RWPE2 (cell line): ENCODE measurements at regions not wholly inside any gene's neighbourhood (a gene's known extent, or its start where the extent isn't known, plus 50 kb on each side); places are given as distances from the start of the nearest gene placed in this dataset.

Experiments used
- ATAC-seq: fragments of 200-7000 bp; cut with Tn5 transposase; 3 replicates; pipeline ENCODE4 v1.9.1; 2021; ENCODE audit warnings: low read depth
- DNase-seq: peaks from one replicate; pipeline ENCODE4 v3.0.0-alpha.2; 2020; ENCODE audit warnings: low spot score
- H3K27ac ChIP-seq: fragments of 450-650 bp; 2 replicates; pipeline ENCODE4 v1.5.1; 2017; ENCODE audit warnings: mild to moderate bottlenecking; ENCODE audit not compliant: poor library complexity, severe bottlenecking
- H3K27me3 ChIP-seq: fragments of 250-450 bp; sonication (Bioruptor Pico); 2 replicates; pipeline ENCODE4 v1.5.1; 2021; ENCODE audit warnings: mild to moderate bottlenecking, moderate library complexity; ENCODE audit not compliant: insufficient read depth, poor library complexity, severe bottlenecking
- H3K36me3 ChIP-seq: fragments of 250-450 bp; sonication (Bioruptor Pico); 2 replicates; pipeline ENCODE4 v1.5.1; 2020; ENCODE audit warnings: low read depth, mild to moderate bottlenecking, moderate library complexity
- H3K4me1 ChIP-seq: fragments of 250-450 bp; sonication (Bioruptor Pico); 2 replicates; pipeline ENCODE4 v1.5.1; 2021; ENCODE audit warnings: mild to moderate bottlenecking, moderate library complexity; ENCODE audit not compliant: insufficient read depth, poor library complexity, severe bottlenecking
- H3K4me3 ChIP-seq: fragments of 250-450 bp; sonication (Bioruptor Pico); 2 replicates; pipeline ENCODE4 v1.5.1; 2021; ENCODE audit warnings: mild to moderate bottlenecking, moderate library complexity; ENCODE audit not compliant: severe bottlenecking
- H3K9me3 ChIP-seq: fragments of 250-450 bp; sonication (Bioruptor Pico); 2 replicates; pipeline ENCODE4 v1.5.1; 2021; ENCODE audit warnings: mild to moderate bottlenecking, moderate library complexity; ENCODE audit not compliant: severe bottlenecking
- CTCF ChIP-seq: fragments of 450-650 bp; IDR thresholded peaks from one replicate; pipeline ENCODE4 v1.5.1; 2017; ENCODE audit warnings: mild to moderate bottlenecking, moderate library complexity; ENCODE audit not compliant: poor library complexity, severe bottlenecking

GRCh38 chr11:112812729-112813128 lies 148.5 kb upstream of the NCAM1 start:
- H3K36me3 ChIP-seq, result no peaks in the 10 kb centered on the region
- H3K4me1 ChIP-seq, result no peaks in the 10 kb centered on the region
- no peak overlapping the region for H3K27ac ChIP-seq
- no peak for TF ChIP-seq CTCF
- no peak overlapping the region for H3K4me3 ChIP-seq
- DNase-seq, result no peak
- H3K9me3 ChIP-seq, result no peaks in the 10 kb centered on the region
- no peak for ATAC-seq
- H3K27me3 ChIP-seq, result no peaks in the 10 kb centered on the region

GRCh38 chr11:112814168-112814567 lies 147.1 kb upstream of the NCAM1 start:
- ATAC-seq, result no peak
- no peak for DNase-seq
- no peak for TF ChIP-seq CTCF
- H3K27ac ChIP-seq, result no peak overlapping the region
- H3K36me3 ChIP-seq, result no peaks in the 10 kb centered on the region
- H3K27me3 ChIP-seq, result no peaks in the 10 kb centered on the region
- no peaks in the 10 kb centered on the region for H3K9me3 ChIP-seq
- H3K4me3 ChIP-seq, result no peak overlapping the region
- no peaks in the 10 kb centered on the region for H3K4me1 ChIP-seq

- TF ChIP-seq CTCF, result no peak
- H3K4me1 ChIP-seq, result no peaks in the 10 kb centered on the region
- no peak overlapping the region for H3K27ac ChIP-seq
- H3K36me3 ChIP-seq, result no peaks in the 10 kb centered on the region
- H3K9me3 ChIP-seq, result no peaks in the 10 kb centered on the region
- H3K27me3 ChIP-seq, result no peaks in the 10 kb centered on the region
- ATAC-seq (no peak), DNase-seq (no peak)
- no peak overlapping the region for H3K4me3 ChIP-seq
These were observed 143.8 kb upstream of the NCAM1 start for GRCh38 chr11:112817376-112817775.

- DNase-seq (no peak), ATAC-seq (no peak)
- no peaks in the 10 kb centered on the region for H3K4me1 ChIP-seq
These were observed 138.5 kb upstream of the NCAM1 start for GRCh38 chr11:112822478-112823274.

More at GRCh38 chr11:112822478-112823274, 138.5 kb upstream of the NCAM1 start:
- Histone ChIP-seq H3K9me3 (no peaks in the 10 kb centered on the region), H3K4me3 (no peak overlapping the region), H3K27me3 (no peaks in the 10 kb centered on the region), H3K27ac (no peak overlapping the region), H3K36me3 (no peaks in the 10 kb centered on the region)
- TF ChIP-seq CTCF, result no peak
